Dermis microvascular lymphatic vessel endothelial cell (primary cell): ENCODE measurements at regions not wholly inside any gene's neighbourhood (a gene's known extent, or its start where the extent isn't known, plus 50 kb on each side); places are given as distances from the start of the nearest gene placed in this dataset.
"Not testable (repeated sequence)": the region's sequence is repeated elsewhere in the genome, so short reads cannot be mapped to it uniquely, and the experiment has no call there.

Source experiments
- DNase-seq, 2 donors: peaks; one replicate each; pipeline versions ENCODE4 v3.0.0 to v3.0.0-alpha.2; 2010; ENCODE audit warnings: low read depth in 2 of 2

DNA sequence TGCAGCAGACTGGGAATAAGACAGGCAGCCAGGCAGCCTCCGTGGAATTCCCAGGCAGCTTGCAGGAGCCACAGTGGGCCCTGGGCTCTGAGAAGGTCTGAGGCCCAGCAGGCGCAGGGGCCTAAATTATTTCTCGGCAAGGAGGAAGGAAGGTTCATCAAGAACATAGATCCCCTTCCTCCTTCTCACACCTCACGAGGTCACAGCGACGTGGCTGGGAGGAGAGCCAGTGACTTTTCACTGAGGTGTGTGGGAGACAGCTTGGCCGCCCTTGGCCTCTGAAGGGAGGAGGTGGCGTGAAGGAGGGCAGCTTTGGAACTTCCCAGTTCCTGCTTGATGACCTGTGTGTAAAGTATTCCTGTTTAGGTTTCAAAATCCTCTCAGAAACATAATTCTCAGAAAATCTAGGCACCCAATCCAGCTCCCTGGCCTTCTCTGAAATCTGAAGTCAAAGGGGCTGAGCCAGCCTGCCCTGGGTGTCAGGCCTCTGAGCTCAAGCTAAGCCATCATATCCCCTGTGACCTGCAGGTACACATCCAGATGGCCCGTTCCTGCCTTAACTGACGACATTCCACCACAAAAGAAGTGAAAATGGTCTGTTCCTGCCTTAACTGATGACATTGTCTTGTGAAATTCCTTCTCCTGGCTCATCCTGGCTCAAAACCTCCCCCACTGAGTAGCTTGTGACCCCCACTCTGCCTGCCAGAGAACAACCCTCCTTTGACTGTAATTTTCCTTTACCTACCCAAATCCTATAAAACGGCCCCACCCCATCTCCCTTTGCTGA lies 161.0 kb downstream of the ADRA2C start:
- DNase-seq = not testable (repeated sequence)

DNA sequence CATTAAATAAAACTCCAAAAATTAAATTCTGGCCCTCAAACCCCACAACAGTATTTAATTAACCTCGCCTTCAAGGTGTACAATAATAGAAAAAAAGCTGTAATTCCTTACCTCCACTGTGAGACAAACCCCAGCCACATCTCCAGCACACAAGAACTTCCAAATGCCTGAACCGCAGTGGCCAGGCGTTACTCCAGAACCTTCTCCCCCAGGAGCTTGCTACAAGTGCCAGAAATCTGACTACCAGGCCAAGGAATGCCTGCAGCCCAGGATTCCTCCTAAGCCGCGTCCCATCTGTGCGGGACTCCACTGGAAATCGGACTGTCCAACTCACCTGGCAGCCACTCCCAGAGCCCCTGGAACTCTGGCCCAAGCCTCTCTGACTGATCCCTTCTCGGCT lies 163.2 kb downstream of the ADRA2C start:
- DNase-seq = not testable (repeated sequence)

DNA sequence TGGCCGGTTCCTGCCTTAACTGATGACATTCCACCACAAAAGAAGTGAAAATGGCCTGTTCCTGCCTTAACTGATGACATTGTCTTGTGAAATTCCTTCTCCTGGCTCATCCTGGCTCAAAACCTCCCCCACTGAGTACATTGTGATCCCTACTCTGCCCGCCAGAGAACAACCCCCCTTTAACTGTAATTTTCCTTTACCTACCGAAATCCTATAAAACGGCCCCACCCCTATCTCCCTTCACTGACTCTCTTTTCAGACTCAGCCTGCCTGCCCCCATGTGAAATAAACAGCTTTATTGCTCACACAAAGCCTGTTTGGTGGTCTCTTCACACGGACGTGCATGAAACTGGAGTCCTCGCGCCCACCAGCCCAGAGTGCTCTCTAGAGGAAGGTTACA lies 166.5 kb downstream of the ADRA2C start:
- DNase-seq = not testable (repeated sequence)

DNA sequence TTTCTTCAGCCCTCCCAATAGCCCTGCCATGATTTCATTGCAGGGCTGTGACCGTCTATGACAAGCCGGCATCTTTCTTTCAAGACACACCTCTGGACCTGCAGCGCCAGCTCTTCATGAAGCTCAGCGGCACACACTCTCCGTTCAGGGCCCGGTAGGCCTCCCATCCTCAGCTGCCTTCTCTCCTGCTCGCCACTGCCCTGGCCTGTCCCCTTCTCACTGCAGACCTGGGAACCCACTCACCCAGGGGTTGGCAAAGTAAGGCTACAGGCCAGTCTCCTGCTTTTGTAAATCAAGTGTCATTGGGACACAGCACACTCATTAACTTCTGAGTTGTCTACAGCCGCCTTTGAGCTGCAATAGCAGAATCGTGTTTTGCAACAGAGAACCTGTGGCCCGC lies 169.2 kb downstream of the ADRA2C start:
- not testable (repeated sequence) for DNase-seq

DNA sequence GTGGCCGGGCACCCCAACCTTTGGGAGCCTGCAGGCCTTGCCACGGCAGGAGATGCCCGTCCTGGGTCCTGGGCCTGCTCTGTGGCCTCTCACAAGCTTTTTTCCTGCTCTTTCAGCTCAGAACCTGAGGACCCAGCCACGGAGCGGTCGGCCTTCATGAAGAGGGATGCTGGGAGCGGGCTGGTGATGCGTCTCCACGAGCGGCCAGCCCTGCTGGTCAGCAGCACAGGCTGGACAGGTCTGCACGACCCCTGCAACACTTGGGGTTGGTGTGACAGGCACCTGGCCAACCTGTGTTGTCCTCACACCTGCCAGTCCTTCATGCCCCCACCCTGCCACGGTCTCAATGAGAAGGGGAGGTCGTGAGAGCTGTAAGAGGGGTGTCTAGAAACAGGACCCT lies 170.0 kb downstream of the ADRA2C start:
- no peak for DNase-seq

DNA sequence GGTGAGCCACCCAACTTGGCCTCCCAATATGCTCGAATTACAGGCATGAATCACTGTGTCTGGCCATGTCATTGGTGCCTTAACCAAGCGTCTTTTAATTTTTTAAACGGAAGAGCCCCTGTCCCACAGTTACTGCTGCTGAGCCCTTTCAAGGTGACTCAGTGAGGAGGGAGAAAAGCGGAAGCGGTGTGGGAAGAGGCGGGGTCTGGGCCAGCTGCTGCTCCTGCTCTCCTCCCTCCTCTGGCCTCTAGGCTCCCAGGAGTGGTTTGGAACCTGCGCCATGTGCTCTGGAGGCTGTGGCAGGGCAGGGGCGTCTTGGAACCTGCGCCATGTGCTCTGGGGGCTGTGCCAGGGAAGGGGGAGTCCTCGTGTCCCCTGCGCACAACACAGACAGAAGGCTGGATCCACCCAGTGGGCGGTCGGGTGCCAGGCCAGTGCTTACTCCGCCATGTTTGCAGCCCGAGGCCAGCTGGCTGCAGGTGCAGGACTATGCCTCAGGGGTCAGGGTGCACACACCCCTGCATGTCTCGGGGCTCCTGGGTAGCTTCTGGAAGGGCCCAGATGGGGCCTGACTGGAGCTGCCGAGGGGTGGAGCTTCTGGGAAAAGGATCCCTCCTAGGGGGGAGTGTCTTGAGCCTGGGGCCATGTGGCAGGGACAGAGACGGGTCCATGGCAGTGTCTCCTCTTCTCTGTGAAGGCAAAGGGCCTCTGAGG lies 171.8 kb downstream of the ADRA2C start:
- DNase-seq = not testable (repeated sequence)

DNA sequence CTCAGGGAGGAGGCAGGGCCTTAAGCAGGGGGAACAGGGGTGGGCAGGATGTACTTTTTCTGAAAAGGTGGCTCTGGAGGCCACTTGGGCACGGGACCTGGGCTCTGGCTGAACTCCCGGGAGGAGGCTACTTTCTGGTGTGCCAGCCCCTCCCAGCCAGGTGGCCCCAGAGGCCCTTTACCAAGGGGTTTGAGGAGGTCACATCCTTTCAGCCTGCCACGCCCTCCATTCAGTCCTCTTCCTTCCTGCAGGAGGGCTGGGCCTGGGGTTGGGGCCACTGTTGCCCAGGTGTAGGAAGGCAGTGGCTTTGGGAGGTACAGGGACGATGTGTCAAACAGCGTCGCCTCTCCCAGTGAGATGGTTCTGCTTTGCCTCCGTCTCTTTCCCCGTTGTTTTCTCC lies 172.5 kb downstream of the ADRA2C start:
- DNase-seq = not testable (repeated sequence)

DNA sequence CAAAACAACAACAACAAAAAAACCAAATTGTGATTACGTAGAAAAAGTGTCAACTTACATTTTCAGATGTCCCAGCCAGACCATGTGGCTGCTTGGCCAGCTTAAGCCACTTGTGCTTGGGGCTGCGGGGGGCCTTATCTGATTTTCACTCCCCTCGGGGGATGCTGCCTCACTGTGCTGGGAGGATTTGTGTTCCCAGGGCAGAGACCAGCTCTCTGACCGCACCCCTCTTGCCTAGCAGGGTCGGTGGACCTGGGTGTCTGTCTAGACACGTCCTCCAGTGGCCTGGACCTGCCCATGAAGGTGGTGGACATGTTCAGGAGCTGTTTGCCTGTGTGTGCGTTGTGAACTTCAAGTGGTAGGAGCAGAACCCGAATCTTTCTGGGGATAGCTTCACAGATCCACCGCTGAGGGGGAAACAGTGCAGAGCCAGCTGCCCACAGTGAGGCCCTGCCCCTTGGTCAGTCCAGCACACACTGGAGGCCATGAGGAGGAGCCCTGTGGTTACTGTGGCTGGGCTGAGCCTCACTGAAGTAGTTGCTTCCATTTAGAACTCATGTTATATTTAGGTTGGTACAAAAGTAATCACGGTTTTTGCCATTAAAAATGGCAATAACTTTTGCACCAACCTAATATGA lies 173.9 kb downstream of the ADRA2C start:
- DNase-seq = not testable (repeated sequence)

DNA sequence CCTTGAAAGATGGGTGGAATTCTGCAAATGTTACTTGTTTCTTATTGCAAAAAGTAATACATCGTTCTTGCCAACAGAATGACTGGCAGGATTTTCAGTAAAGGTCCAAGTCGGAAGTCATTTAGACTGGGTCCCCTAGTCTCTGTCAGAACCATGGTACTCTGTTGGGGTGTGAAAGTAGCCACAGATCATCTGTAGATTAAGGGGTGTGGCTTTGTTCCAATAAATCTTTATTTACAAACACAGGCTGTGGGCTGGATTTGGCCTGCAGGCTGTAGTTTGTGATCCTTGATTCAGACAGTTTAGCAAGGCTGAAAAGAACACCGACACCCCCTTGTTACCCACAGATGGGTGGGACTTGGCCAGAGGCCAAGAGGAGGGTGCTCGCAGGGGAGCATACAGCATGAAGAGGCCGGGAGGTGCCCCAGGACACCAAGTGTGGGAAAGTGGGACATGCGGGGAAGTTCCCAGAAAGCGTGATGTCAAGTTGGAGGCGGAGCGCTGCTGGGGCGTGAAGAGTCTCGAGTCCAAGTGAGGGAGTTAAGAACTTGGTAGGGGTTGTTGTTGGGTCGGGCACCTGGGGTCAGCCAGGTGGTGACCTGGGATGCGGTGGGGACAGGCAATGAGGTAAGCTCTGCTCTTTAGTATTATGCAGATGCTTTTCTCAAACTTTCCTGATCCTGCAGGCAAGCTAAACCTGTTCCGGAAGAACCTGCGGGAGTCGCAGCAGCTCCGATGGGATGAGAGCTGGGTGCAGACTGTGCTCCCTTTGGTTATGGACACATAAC lies 175.7 kb downstream of the ADRA2C start:
- DNase-seq = not testable (repeated sequence)

DNA sequence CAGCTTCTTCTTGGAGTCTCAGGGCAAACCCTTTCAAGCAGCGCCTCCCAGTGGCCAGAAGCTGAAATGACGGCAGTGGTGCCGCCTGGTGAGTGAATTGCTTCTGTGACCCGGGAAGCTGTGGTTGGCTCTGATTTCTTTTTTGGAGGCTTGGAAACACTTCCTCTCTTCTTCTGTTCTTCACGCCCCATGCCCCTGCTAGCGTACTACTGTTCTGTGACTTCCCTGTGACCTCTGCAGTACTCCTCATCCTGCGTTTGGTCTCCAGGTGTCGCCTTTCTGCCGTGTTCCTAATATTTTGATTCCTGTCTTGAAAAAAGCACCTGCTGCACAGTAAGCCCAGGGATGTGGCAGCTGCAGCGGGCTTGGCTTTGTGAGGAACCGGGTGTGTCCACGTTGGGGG lies 176.4 kb downstream of the ADRA2C start:
- DNase-seq = peak in 1 of 2 donors; percentile 17

DNA sequence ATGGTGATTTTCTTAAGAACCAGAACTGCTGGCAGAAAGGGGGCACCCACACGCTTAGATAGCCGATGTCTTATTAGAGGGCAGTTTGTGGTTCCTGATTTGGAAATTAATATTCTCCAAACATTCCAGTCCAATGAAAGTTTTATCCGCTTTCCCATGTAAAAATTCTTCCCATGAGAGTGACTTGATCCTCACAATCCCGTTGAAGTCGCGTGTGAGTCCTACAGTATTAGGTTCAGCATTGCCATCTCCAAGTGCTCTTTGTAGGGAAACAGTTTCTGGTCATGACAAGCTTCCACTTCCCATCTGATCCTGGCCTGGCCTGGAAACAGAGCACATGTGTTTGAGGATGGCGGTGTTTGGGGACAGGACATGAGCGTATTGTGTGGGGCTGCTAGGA lies 176.9 kb downstream of the ADRA2C start:
- not testable (repeated sequence) for DNase-seq

DNA sequence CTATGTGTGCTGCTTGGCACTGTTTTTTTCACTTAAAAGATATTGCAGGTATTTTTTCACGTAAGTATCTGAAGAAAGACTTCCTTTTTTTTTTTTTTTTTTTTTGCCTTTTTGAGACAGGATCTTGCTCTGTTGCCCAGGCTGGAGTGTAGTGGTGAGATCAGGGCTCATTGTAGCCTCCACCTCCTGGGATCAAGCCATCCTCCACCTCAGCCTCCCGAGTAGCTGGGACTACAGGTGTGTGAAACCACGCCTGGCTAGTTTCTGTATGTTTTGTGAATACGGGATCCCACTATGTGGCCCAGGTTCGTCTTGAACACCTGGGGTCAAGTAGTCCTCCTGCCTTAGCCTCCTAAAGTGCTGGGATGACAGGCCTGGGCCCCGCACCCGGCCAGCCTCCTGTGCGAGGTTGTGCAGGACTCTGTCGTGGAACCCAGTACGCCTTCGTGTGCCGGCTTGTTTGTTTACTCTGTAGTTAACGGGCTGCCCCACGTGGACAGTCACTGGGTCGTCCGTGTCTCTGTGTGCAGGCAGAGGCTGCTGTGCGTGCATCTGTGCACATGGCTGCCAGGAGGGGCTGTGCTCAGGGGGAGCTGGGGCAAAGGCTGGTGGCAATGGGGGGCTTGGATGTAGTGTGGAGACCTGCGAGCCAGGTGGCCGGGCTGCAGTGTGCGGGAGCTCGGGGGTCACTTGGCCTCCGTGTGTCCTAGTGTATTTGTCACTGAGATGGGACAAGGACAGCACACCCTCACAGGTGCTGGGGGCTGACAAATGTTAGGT lies 179.5 kb downstream of the ADRA2C start:
- DNase-seq = no peak

DNA sequence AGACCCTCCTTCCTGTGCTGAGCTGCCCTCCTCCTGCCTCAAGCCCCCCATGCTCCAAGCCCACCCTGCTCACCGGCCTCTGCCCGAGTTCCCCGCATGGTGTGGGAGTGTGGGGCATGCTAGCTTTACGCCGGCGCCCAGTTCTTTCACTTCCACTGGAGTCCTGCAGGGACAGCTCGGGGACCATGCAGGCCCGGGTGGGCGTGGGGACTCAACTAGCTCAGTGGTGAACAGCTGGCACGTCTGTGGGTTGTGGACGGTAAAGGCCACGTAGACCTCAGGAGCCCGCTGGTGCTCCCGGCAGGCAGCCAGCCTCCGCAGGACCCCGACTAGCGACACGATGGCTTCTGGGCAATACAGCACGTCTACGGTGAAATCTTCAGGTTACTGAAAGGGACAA lies 180.4 kb downstream of the ADRA2C start:
- DNase-seq = not testable (repeated sequence)

DNA sequence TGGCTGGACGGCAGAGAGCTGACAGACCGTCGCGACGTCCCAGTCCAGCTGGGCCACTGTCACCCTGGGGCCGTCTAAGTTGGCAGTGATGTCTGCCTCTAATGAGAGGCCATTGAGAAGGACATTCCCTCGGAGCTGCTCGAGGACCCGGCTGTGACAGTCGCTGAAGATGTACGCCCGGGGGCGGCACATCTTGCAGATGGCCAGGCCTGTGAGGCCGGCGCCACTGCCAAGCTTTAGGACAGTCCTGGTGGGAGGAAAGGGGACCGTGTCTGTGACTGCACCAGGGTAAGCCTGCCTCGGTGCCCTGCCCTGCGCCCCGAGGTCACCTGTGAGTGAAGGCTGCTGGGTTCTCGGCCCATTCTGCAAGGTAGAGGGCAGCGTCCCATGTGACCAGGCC lies 181.6 kb downstream of the ADRA2C start:
- not testable (repeated sequence) for DNase-seq

DNA sequence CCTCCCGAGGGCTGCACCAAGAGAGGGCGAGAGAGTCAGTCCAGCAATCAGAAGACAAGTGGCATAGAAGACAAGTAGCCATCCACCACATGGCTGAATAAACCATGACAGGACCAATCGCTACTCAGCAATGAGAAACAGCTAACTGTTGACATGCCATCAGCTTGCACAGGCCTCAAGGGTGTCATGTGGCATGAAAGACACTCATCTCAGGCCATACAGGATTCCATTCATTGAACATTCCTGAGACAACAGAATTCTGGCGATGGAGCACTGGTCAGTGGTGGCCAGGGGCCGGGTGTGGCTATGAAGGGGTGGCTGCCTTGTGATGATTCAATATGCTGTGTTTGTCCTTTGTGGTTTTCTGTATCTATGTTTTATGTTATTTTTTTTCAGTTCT lies 182.0 kb downstream of the ADRA2C start:
- DNase-seq = not testable (repeated sequence)

DNA sequence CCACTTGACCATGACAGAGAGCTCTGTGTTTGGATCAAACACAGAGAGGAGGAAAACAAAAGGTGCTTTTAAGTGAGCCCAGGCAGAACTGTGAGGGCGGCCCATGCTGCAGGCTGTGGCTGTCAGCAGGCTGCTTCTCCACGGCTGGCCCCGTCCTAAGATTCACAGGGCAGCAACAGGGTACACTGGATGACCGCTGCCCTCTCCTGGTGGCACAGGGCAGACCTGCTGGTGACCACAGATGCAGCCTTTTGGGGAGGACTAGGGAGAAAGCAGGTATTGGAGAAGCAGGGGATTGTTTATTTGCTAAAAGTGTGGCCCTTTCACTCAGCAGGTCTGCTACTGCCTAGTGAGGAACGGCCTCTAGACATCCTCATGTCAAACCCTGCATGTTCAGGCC lies 183.7 kb downstream of the ADRA2C start:
- peak; percentile 15 to 51 for DNase-seq

DNA sequence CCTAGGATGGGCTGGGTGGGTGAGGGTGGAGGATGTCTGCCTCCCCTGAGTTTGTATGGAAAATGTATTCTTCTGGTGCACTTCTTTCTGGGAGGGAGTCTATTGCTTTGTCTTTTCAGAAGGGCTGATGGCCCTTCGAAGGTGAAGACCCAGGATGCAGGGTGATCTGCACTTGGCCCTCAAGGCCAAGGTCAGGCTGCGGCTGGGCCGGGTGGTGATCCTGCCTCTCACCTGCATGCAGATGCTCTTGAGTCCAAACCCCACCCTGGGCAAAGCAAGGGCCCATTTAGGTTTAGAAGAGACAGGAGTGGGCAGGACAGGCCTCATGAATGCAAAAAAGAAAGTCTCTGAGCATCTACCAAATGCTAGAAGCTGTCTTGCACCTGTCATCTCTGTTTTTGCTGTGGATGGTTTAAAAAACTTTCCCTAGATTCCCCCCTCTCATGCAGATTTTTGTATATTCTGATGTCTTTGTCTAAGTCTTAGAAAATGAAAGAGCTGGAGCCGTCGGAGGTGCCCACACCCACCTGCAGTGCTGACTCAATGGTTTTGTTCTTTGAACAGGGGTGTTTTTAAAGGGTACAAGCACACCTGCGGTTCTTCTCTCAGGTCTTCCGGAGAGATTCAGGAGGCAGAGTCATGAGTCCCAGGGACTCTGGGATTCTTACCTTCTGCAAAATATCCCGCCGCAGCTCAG lies 186.4 kb downstream of the ADRA2C start:
- not testable (repeated sequence) for DNase-seq

DNA sequence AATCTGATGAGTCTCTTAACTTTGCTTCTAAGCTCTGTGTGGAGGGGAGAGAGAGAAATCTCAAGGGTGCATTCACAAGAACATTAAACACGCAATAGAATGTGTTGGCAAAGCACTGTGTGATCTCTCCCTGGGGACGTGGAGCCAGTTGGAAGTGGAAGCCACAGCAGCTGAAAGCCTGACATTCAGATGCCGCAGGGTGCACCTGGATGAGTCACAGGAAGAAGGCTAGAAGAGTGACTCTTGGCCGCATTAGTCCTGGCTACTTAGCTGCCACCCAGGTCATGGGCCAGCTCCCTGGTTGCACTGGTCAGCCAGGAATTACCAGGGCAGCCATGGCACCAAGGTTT lies 186.9 kb downstream of the ADRA2C start:
- DNase-seq = not testable (repeated sequence)

DNA sequence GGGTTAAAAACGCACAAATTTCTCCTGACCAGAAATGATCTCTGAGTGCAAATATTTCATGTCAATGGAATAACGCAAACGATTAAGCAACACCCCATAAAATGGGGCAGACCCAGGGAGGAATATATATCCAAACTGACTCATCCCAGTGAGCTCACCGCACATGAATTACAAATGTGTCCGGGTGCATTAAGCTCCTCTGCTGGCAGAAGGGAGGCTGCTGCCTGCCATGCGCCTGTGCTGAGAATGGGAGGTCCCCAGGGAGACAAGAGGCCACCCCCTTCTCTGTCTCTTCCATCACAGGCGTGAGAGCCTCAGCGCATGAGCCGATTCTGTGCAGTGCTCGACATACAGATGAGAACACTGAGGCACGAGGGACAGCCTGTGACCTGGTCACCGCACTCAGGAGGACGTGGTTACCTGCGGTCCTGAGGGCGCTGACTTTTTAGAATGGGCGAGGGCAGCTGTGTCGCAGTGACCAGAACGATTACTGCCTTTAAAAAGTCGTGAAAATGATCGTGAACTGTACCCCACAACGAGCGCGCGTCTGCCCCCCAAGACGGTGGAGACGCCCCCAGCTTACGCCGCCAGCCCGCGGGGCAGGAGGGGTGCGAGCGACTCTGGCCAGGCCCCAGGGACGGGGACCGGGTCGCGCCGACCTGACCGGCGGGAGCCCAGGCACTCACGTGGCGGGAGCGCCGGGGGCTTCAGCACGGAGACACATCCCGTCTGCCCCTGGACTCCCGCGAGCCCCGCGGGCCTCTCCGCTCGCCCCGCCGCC lies 188.5 kb downstream of the ADRA2C start:
- peak; percentile 34 to 72 for DNase-seq
